Pancreas (tissue), 10 donors: ENCODE measurements at regions not wholly inside any gene's neighbourhood (a gene's known extent, or its start where the extent isn't known, plus 50 kb on each side); places are given as distances from the start of the nearest gene placed in this dataset.

Experiments
- ATAC-seq, 4 donors: fragments of 200-7000 bp; cut with Tn5 transposase; one replicate each; pipeline versions ENCODE4 v1.8.0 to v1.9.1; 2020; ENCODE audit warnings: mild to moderate bottlenecking in 4 of 4, moderate library complexity in 4 of 4
- DNase-seq, 6 donors: peaks; one replicate each; pipeline ENCODE4 v3.0.0-alpha.2; 2020
- FAIRE-seq: peaks from 2 replicates; lab custom pipeline; 2012; peaks lifted over from hg19 to GRCh38; lab: Jason Lieb, UNC
- H3K27ac ChIP-seq, 4 donors: fragments of 200-600 bp; sonication (generic); 1 replicate in 3 of 4; 2 replicates in 1 of 4; pipeline versions ENCODE4 v1.5.0 to v1.8.0; 2020
- H3K27me3 ChIP-seq, 4 donors: fragments of 200-600 bp; one replicate each; pipeline ENCODE4 v1.8.0; 2021
- H3K36me3 ChIP-seq, 3 donors: fragments of 200-600 bp; sonication (generic) in 1 of 3; one replicate each; pipeline versions ENCODE4 v1.5.0 to v1.8.0; 2020 to 2021
- H3K4me1 ChIP-seq, 3 donors: fragments of 200-600 bp; one replicate each; pipeline ENCODE4 v1.8.0; 2021
- H3K4me3 ChIP-seq, 4 donors: fragments of 200-600 bp; sonication (generic) in 2 of 4; one replicate each; pipeline versions ENCODE4 v1.5.0 to v1.8.0; 2020 to 2021
- H3K9me3 ChIP-seq, 4 donors: fragments of 200-600 bp; one replicate each; pipeline ENCODE4 v1.8.0; 2021
- WGBS, 2 donors: extraction: QIAGEN DNeasy Blood & Tissue Kit; methylation state at CpG; one replicate each; pipeline ENCODE4 v1.1.7; 2013; 5-methylcytosine and 5-hydroxymethylcytosine counted together
- intact Hi-C, 3 donors: fragments of 100-400 bp; cut with DNase I; formaldehyde crosslinking; loops; one replicate each; pipeline versions ENCODE4 v1.11.1 to v1.14.2; 2022
- microRNA-seq, 2 donors: library from miRNA; unstranded; fragments of <30 nt; microRNA quantifications; one replicate each; pipeline versions ENCODE4 to v1.1.0, GENCODE V29; 2019 to 2020
- TF ChIP-seq, protein P1 (sequence below), 4 donors: fragments of 200-600 bp; sonication (generic) in 3 of 4; IDR thresholded peaks; one replicate each; pipeline versions ENCODE4 v1.5.0 to v1.8.0; 2021; ENCODE audit warnings: antibody characterized with exemption in 4 of 4
- donor health status: healthy with polysubstance abuse.
- donor health status: DM: no; HTN: no; CAD: no; lungs with moderate emphysema.
- donor health status: DM: no; HTN: no; CAD: no.
- donor health status: control.
- donor health status: control.
- donor health status: Bipolar disorder and iron deficiency.
- donor health status: DM: yes; HTN: yes; CAD: no.
- donor health status: DM: no; HTN: no; CAD: no.
- donor health status: DM: no; HTN: no; CAD: no.
- donor health status: DM: yes; HTN: yes; CAD: no.

DNA sequence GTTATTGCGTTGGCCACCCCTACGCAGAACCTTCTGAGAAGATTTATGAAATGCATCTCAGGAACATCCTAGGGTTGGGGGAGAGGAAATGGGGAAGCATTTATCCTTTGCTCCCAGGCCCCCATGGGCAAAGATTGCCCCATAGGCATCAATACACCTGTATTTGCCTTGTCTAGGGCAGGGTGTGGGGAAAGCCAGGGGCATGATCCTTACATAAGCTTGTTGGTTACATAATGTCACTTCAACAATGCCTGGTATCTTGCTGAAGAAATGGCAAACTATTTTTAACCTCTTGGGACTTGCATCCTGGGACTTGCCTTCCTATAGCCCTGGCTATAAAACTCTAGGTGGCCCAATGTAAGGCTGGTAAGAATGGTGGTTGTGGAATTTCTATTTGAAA lies 53.9 kb upstream of the SPRED2 start:
- FAIRE-seq (no peak), ATAC-seq (no peak), DNase-seq (no peak)
- Histone ChIP-seq H3K4me1 (no peaks in the 10 kb centered on the region), H3K27ac (no peak overlapping the region), H3K4me3 (no peak overlapping the region), H3K27me3 (no peaks in the 10 kb centered on the region), H3K9me3 (no peaks in the 10 kb centered on the region), H3K36me3 (no peaks in the 10 kb centered on the region)
- intact Hi-C loops = no loop called here
- 91 to 97% methylated on average over 2 of the region's 2 CpGs for WGBS, 2 donors
- TF ChIP-seq, protein P1, sequence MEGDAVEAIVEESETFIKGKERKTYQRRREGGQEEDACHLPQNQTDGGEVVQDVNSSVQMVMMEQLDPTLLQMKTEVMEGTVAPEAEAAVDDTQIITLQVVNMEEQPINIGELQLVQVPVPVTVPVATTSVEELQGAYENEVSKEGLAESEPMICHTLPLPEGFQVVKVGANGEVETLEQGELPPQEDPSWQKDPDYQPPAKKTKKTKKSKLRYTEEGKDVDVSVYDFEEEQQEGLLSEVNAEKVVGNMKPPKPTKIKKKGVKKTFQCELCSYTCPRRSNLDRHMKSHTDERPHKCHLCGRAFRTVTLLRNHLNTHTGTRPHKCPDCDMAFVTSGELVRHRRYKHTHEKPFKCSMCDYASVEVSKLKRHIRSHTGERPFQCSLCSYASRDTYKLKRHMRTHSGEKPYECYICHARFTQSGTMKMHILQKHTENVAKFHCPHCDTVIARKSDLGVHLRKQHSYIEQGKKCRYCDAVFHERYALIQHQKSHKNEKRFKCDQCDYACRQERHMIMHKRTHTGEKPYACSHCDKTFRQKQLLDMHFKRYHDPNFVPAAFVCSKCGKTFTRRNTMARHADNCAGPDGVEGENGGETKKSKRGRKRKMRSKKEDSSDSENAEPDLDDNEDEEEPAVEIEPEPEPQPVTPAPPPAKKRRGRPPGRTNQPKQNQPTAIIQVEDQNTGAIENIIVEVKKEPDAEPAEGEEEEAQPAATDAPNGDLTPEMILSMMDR (IDR thresholded peaks at IDR 0.05) = no peak

DNA sequence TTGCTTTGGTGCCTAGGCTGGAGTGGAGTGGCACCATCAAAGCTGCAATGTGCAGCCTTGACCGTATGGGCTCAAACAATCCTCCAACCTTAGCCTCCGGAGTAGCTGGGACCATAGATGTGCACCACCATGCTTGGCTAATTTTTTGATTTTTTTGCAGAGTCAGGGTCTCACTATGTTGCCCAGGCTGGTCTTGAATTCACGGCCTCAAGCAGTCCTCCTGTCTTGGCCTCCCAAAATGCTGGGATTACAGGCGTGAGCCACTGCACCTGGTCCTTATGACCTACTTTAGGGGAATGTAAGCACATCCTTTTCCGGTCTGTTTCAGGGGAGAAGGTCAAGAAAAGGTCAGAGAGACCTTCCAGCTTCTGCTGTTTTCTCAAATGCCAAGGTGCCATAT lies 53.4 kb upstream of the SPRED2 start:
- H3K9me3 ChIP-seq = no peaks in the 10 kb centered on the region
- ATAC-seq (no peak), FAIRE-seq (no peak), DNase-seq (no peak)
- no peaks in the 10 kb centered on the region for H3K36me3 ChIP-seq
- H3K27me3 ChIP-seq = no peaks in the 10 kb centered on the region
- no peaks in the 10 kb centered on the region for H3K4me1 ChIP-seq
- intact Hi-C loops = no loop called here
- TF ChIP-seq, protein P1 (IDR thresholded peaks at IDR 0.05) = no peak
- WGBS, 2 donors = 90 to 96% methylated on average over 5 of the region's 5 CpGs
- no peak overlapping the region for H3K4me3 ChIP-seq
- H3K27ac ChIP-seq = no peak overlapping the region

DNA sequence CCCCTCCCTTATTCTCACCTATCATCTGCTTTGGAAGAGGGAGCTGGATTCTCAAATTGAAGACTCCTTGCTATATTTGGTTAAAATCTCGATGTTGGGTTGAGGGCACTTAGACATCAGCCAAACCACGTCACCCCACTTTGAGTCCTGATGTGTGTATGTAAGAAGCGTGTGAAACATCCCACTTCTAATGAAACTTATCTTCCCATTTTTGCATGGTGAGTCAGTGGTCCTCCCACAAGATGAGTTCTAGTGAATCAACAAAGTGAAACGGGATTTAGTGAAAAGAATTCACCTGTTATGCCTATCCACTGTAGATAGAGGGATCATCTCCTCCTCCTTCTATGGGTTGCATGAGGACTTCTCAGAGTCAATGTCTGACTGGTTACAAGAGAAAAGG lies 51.4 kb upstream of the SPRED2 start:
- Histone ChIP-seq H3K4me3 (no peak overlapping the region), H3K4me1 (no peaks in the 10 kb centered on the region), H3K27ac (no peak overlapping the region), H3K36me3 (no peaks in the 10 kb centered on the region), H3K27me3 (no peaks in the 10 kb centered on the region), H3K9me3 (no peaks in the 10 kb centered on the region)
- ATAC-seq (no peak), DNase-seq (no peak), FAIRE-seq (no peak)
- TF ChIP-seq, protein P1 (IDR thresholded peaks at IDR 0.05) = no peak
- WGBS, 2 donors = 72 to 78% methylated on average over 4 of the region's 4 CpGs
- intact Hi-C loops = no loop called here

DNA sequence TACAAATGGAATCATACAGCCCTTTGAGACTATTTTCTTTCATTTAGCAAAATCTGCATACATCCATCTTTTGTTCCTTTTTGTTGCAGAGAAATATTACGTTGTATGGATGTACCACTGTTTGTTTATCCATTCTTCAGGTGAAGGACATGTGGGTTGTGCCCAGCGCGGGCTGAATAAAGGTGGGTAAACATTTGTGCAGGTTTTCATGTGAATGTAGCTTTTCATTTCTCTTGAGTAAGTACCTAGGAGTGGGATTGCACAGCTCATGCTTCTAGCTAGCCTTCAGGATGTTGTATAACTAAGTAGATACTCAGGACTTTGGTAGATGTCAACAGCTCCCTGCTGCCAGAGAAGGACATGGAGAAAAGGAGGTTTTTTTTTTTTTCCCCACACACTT lies 50.6 kb upstream of the SPRED2 start:
- no peak for FAIRE-seq
- WGBS, 2 donors = 27 to 29% methylated on average over 3 of the region's 3 CpGs
- Histone ChIP-seq H3K27ac (no peak overlapping the region), H3K9me3 (no peaks in the 10 kb centered on the region), H3K36me3 (no peaks in the 10 kb centered on the region), H3K4me1 (no peaks in the 10 kb centered on the region), H3K4me3 (no peak overlapping the region), H3K27me3 (no peaks in the 10 kb centered on the region)
- no peak for DNase-seq
- intact Hi-C loops = no loop called here
- no peak for ATAC-seq
- TF ChIP-seq, protein P1 (IDR thresholded peaks at IDR 0.05) = no peak

Small RNAs in the stretch of these regions (microRNA-seq; reads per million reads assigned to microRNA genes)
- 0 reads per million in 2 donors for gene MIR4778
